Activated CD4-positive, alpha-beta T cell treated with anti-CD3 and anti-CD28 coated beads, Interleukin-2, Interleukin-6, amounts not matched to agents 100 ng/mL and 50 ng/mL, durations not matched to agents 16 hours and 8 hours (primary cell): ENCODE measurements at regions not wholly inside any gene's neighbourhood (a gene's known extent, or its start where the extent isn't known, plus 50 kb on each side); places are given as distances from the start of the nearest gene placed in this dataset.
A peak's percentile ranks its signal among the peaks of the same experiment; 100 is the strongest.
"Not testable (repeated sequence)": the region's sequence is repeated elsewhere in the genome, so short reads cannot be mapped to it uniquely, and the experiment has no call there.

Experiments
- DNase-seq: peaks from one replicate; pipeline ENCODE4 v3.0.0-alpha.2; 2020

- DNase-seq: no peak
Observed at GRCh38 chr3:101950985-101951733, 101.8 kb downstream of the NFKBIZ start.

- no peak for DNase-seq
Observed at GRCh38 chr3:101954361-101954760, 105.0 kb downstream of the NFKBIZ start.

GRCh38 chr3:101954936-101955335 lies 105.6 kb downstream of the NFKBIZ start:
- DNase-seq: no peak

DNA sequence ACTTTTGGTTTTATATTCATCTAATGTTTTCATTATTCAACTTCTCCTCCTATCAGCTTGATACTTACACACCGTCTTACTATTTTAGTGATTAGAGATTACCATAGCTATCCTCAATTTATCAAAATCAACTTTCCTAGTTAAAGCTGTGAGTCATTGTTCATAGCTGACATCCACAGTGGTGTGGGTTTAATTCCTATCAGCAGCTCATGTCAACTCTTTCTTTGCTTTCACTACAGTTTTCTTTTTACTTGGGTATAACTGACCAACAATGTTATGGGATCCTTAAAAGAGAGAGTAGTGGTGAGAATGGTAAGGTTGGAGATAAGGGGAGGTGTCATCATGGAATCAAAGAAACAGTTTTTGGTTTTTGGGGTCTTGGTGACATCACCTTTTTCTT lies 112.7 kb downstream of the NFKBIZ start:
- DNase-seq: no peak

- DNase-seq: peak; percentile 33
Observed at GRCh38 chr3:101963902-101964362, 114.6 kb downstream of the NFKBIZ start.

DNA sequence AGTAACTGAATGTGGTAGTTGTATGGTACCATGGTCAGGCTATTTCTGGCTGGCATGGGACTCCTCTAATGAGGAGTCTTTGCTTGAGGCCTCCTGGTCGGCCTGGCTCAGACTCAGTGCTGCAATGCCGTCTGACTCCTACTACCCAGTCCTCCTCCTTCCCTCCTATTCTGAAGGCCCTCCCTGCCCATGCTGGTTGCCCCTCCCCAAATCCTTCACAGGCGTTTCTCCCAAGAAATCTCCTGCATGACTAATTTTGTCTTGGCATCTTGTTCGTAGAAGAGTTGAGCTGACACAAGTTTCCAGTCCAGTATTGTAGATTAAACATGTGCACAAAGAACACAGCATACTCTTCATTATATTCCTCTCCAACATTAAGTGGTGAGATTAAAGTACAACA lies 115.5 kb downstream of the NFKBIZ start:
- DNase-seq: no peak

- DNase-seq: no peak
Observed at GRCh38 chr3:101966226-101966625, 116.9 kb downstream of the NFKBIZ start.

GRCh38 chr3:101970212-101970611 lies 120.9 kb downstream of the NFKBIZ start:
- DNase-seq: no peak

GRCh38 chr3:101970905-101971304 lies 121.6 kb downstream of the NFKBIZ start:
- no peak for DNase-seq

DNA sequence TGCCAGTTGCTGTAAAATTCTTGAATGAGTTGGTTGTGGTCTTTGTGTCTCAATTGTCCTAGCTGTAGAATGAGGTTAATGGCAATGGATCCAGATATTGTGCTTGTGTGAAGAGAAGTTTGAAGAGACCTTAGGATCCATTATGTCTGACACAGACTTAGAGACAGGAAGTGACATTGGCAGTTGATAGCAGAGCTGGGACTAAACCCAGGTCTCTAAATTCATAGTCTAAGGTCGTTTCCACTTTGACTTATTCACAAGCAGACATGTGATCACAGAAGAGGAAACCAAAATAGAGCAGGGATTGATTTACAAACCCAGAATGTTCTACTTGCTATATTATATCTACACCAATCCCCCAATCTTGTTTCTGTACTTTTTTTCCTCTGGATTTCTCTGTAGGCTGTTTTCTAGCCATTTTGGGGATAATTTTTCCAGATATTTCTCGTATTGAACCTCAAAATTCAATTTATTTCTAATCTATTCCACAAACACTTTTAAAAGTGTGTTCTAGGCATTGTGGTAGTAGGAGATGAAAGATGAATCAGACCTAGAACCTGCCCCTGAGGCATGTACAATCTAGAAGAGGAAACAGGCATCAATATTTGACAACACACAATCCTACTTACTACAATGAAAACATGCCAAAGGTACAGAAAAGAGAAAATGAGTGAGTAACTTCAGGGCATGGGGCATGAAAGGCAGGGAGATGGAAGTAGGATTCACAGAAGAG lies 123.3 kb downstream of the NFKBIZ start:
- no peak for DNase-seq

- DNase-seq: no peak
Observed at GRCh38 chr3:101973163-101973505, 123.8 kb downstream of the NFKBIZ start.

DNA sequence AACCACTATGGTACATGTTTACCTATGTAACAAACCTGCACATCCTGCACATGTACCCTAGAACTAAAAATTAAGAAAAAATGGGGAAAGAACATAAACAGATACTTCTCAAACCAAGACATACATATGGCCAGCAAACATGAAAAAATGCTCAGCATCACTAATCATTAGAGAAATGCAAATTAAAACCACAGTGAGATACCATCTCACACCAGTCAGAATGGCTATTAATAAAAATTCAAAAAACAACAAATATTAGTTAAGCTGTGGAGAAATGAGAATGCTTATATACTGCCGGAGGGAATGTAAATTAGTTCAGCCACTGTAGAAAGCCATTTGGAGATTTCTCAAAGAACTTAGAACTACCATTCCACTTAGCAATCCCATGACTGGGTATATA lies 126.1 kb downstream of the NFKBIZ start:
- not testable (repeated sequence) for DNase-seq

DNA sequence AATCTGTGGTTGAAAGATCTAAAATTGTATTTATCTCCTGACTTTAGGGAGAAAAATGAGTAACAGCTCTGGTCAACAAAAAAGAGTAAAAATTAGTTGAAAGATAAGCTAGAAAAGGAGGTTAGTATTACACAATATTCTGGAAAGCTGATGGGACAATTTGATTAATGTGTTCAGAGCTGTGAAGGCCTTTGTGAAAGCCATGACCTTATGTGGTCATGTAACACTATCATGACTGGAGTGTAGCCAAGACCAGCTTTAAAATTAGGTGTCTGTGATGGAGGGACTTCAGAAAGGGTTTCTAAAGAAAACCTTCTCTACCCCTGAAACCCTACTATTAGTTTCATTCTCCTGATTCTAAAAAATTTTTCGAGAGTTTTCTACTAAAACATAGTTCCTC lies 127.2 kb downstream of the NFKBIZ start:
- DNase-seq: no peak

DNA sequence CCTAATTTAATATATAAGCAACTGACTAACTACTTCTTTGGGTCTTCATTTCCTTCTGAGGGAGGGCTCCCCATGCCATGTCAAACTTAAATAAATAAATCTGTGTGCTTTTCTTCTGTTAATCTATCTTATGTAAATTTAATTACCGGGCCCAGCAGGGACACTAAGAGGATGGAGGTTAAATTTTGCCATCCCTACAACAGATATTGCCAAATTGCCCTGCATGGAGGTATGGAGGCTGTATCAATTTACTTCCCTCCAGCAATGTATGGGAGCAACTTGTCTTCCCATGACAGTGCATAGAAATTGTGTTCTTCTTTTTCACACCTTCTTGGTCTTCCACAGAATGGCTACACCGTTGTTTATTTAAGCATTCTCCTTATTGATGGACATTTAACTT lies 129.0 kb downstream of the NFKBIZ start:
- DNase-seq: no peak

- no peak for DNase-seq
Observed at GRCh38 chr3:101979033-101979432, 129.7 kb downstream of the NFKBIZ start.

DNA sequence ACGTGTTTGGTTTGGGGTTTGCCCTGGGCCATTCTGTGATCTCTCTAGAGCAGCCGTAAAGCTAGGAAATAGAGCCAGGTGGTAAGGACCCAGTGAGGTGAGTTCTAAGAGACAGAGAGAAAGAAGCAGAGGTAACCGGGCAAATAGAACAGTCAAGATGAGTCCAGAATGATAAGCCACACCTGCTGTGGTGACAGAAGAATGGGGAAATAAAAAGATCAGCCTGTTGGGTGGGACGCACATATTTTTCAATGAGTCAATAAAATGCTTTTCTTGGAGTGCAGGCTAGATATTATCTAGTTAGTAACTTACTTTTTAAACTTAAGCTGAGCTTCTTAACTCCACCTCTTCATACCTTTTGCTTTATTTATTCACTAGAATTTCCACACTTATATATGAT lies 135.0 kb downstream of the NFKBIZ start:
- no peak for DNase-seq

- peak; percentile 62 for DNase-seq
Observed at GRCh38 chr3:101988596-101988995, 139.3 kb downstream of the NFKBIZ start.

DNA sequence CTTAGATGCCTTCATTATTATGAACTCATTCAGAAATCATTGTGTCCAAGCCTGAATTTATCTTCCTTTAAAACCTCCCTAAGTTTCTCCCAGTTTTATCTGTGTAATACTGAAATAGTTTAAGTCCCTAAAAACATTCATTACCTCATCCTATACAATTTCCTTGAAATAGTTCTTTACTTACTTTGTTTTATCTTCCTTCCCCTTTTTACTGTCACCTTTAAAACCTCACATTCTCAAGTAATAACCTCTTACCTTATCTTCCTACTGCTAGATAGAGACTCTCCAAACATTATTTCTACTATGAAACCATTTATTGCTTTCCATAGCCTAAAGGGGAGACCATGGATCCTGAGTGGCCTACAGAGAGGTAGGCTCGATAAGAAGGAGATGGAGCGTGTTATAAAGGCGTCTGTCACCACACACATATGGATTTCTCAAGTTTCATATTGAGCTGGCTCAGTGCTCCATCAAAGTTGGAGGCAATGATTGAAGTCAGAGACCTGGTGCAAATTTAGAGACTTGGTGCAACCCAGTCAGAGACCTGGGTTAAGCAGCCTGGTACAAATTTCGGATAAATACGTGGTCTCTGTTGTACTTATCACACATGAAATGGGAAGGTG lies 140.4 kb downstream of the NFKBIZ start:
- DNase-seq: peak; percentile 23

DNA sequence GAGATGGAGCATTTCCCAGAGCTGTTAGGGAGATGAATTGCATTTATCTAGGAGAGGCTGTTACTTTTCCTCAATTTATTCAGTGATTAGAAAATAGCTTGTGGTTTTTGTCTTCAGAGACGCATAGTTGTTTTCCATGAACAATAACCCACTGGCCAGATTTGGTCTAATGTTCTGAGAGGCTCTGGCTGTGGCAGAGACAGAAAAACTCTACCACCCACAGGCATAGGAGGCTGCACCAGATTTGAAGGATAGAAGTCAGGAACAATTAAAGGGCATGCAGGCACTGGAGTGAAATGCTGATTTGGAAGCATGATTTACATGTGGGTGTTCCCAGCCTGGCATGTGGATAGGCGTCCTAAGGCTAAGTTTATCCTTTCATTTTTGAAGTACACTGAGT lies 143.5 kb downstream of the NFKBIZ start:
- no peak for DNase-seq

GRCh38 chr3:101994386-101994785 lies 145.1 kb downstream of the NFKBIZ start:
- no peak for DNase-seq

- DNase-seq: peak; percentile 12
Observed at GRCh38 chr3:101995371-101996046, 146.2 kb downstream of the NFKBIZ start.

DNA sequence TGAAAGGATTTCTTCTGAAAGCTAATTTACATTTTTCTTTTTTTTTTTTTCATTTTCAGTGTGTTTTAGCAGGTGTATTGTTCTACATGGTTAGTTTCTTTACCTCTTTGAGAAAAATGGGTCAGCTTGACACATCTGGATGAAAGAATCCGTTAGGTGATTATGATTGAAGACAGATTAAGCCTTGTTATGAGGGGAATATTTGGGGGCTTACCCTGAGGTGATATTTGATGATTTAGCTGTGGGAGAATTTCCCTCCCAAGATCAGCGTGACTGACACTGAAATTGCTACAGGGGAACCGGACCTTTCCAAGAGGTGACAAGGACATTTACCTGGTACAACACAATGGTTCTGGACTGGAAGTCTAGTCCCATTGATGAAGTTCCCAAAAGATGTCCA lies 147.5 kb downstream of the NFKBIZ start:
- DNase-seq: no peak

DNA sequence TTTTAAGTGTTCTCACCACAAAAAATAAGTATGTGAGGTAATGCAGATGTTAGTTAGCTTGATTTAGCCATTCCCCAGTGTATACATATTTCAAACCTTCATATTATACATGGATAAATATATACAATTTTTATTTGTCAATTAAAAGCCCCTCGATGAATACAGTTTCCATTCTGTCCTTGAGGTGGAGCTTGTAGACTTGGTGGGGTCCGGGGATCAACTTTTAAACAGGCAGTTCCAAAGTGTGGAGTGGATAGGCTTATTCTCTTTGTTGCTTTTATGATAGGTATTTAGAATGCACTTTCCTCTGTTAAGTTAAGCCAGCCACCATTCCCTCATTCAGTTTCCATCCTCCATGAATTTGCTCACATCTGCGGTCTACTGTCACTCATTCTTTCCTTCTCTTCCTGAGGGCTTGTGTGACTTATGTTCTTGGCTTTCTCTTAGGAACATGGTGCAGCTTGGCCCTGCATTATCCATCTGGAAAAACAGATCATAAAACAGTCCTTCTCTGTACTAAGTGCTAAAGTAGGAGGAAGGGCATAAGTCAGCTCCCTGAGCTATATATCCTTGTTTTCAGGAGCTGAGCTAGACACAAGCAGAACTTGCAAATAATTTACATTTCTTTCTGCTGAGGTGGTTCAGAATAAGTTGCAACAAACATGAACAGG lies 149.1 kb downstream of the NFKBIZ start:
- DNase-seq: no peak
